GM18907 (cell line): ENCODE measurements at regions not wholly inside any gene's neighbourhood (a gene's known extent, or its start where the extent isn't known, plus 50 kb on each side); places are given as distances from the start of the nearest gene placed in this dataset.

ENCODE experiments used
- ATAC-seq: cut with Tn5 transposase; IDR thresholded peaks from one replicate; pipeline ENCODE4 v1.9.1; 2021; ENCODE audit warnings: mild to moderate bottlenecking, moderate library complexity; ENCODE audit not compliant: unreplicated experiment

DNA sequence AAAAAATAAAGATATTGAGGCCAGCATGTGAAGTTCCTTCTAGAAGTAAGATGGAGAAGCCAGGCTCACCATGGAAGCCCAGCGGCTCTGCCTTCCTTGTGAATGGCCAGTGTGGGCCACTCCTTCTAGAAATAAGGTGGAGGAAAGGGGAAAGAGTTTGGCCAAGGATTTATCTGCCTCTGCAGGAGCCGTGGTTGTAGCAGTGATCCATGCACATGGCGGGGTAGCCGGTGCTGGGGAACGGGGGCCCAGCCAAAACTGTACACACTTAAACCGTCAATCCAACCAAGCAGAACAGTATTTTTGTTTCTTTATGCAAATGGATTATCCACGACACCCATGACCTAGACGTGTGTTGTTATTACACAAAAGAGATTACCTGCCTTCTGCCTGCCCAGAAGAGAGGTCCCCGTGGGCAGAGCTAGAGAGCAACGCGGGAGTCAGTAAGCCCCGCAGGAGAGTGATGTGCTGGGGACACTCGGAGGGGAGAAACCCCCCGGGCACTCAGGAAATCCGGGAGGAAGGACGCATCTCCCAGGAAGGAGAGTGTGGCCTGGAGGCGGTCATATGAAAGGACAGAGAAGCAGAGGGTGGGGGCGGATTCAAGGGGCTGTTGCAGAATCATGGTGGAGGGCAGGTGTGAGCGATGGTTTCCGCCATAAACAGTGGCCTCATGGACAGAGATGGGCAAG is 218.4 kb upstream of the PPP2R2D start:
- no peak for ATAC-seq

DNA sequence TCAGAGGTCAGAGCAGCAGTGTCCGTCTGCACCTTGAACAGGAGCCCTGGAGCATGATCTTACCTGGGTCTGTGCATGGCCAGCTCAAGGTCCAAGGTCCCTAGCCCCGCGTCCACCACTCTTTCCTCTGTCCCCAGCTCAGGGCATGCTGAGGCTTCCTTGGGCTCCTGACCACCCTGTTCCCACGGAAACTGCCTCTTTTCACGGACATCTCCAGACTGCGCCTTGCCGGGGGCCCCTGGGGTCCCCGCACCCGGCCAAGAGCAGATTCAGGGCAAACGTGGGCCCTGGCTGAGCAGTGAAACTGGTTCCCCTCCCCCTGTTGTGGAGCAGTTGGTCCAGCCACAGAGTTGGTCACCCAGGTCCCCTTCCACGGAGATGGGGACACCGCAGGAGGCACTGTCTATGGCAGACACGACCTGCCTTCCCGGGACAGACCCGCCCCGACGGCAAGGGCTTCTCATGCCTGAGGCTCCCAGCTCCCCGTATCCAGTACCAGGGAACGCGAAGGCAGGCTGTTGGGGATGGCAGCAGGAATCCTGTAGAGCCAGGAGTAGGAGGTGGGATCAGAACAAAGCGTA is 217.4 kb upstream of the PPP2R2D start:
- ATAC-seq, result no peak

DNA sequence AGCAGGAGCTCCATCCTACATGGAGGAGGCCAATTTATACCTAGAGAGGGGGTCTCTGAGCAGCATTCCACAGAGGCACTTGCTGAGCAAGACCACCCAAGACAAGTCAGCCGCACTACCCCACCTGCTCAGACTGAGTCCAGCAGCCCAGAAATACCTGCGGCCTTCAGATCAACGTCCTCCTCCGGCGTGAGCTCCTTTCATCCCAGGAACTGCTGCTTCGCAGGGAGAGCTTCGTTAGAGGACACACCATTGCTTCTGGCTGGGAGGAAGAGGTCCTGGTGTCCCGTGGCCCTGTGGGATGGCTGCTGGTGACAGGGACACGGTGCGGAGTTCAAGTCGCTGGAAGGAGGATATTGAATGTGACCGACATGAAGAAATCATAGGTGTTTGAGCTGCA is 216.9 kb upstream of the PPP2R2D start:
- no peak for ATAC-seq

DNA sequence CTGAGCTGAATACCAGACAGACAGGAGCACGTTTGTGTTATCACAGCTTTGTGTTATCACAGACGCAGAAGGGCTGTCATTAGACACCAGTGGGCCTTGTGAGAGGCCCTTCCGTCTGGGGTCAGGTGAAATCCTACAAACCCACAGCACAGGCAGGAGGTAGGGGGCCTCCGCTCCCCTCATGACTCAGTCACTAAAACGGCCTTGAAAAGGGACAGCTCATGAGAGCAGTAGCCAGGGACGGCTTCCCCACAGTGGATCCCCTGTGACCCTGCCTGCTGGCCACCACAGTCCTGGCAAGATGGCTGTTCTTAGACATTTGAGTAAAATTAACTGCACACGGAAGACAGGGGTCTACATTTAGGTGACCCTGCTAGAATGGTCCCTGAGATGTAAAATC is 215.8 kb upstream of the PPP2R2D start:
- ATAC-seq, result no peak

DNA sequence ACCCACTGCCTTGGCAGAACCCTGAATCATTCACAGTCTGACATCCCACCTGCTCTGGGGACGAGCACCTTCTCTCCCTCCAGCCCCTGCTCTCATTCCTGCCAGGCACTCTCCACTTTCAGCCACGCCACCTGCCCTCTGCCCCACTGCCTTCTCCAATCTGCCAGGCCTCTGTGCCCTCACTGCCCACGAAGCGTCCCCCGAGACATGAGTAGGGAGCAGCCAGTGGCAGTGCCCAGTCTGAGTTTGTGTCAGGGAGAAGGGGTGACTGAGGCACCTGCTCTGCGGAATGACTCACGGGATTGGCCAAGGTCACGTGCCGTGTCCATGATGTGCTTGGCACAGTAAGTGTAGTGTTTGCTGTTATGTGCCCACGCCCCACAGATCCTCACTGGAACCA is 215.2 kb upstream of the PPP2R2D start:
- ATAC-seq, result no peak

DNA sequence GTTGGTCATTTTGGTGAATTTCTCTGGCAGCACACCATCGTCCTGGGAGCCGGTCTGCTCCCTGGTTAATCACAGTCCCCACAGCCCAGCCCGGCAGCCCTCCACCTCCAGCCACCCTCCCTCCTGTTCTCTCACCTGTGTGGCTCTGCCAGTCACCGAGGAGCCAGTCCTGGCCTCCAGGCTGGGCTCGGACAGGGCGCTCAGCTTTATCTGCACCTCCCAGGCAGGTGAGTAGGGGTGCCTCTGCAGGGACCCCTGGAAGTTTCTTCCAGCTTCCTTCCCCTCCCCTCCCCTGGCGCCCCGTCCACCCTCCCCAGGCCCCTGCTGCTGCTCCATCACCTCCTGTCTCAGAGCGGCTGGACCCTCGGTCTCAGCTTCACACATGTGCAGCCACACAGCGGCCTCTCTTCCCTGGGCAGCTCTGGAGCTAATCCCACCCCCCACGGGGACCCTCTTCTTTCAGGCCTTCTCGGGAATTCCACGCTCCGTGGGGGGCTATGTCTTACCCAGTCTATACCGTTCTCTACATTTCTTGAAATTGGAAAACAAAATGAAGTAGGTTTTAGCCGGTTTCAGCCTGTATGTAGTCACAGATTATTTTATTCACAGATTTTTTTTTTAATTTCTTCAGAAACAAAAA is 213.9 kb upstream of the PPP2R2D start:
- ATAC-seq, result no peak

DNA sequence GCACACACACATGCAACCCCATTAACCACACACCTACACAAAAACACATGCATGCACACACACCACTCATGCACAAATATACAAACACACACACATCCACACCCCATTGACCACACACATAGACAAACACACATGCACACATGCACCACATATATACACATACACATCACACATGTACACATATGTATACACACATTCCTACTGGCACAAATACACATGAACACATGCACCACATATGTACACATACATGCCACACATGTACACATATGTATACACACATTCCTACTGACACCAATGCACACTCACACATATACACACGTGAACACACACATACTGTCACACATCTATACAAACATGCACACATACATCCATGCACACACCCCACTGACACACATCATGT is 212.5 kb upstream of the PPP2R2D start:
- ATAC-seq, result no peak

DNA sequence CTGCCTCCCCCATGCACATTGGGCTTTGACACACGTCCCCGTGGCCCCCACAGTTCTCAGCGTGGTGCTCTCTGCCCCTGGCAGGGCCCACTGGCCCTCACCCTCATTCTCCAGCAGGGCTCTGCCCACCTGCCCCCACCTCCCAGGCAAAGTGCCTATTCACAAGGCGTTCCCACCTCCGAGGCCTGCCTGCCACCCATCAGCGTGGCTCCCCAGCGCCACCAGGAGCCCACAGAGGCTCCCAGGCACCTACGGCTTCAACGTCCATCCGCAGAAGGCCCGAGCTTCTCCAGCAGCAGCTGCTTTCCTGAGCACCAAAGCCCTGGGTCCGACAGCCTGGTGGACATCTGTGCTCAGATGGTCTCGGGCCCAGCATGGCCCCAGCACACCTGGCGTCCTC is 211.8 kb upstream of the PPP2R2D start:
- no peak for ATAC-seq

DNA sequence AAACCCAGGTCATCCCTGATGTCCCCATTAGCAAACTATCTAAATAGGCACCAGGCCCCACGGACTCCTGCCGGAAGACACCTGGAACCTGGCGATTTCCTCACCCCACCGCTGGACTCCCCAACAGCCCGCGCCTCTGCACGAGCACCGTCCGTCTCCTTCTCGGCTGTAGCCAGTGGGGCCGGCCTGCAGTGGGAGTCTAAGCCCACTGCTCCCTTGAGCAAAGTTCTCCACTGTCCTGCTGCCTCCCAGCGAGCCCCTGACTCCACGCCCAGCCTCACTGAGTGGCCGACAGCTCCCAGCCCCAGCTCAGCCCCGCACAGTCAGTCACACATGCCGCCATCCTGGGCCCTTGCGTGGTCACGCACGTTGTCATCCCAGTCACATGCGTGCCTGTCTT is 211.3 kb upstream of the PPP2R2D start:
- no peak for ATAC-seq

DNA sequence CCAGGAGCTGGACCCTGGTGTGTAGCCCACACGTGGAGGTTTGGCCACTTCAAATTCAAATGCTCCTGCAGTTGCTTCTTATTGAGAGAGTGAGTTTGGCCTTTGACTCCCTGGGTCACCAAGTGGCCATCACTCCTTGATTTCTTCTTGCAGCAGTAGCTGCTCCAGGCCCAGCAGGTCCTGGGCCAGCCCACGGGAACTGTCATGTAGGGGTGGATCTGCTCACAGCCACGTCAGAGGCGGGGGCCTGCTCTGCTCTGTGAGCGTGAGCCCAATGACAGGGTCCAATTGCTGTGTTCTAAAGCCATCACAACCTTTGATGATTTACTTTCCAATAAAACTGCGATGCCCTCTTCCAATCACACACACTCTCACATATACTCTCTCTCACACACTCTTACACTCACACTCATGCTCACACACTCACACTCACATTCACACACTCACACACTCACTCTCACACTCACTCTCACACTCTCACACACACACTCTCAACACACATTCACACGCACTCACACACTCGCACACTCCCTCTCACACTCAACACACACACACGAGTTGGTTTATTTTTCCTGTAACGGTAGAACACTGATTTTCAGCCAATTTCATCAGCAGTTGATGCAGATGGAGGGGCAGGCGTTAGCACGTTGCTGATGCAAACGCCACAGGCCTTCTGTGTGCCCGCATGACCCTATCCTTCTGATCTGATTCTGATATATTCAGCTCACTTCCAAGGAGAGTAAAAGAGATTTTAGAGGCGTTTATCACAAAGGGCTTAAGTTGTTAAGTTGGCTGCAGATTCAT is 210.7 kb upstream of the PPP2R2D start:
- ATAC-seq, result no peak

DNA sequence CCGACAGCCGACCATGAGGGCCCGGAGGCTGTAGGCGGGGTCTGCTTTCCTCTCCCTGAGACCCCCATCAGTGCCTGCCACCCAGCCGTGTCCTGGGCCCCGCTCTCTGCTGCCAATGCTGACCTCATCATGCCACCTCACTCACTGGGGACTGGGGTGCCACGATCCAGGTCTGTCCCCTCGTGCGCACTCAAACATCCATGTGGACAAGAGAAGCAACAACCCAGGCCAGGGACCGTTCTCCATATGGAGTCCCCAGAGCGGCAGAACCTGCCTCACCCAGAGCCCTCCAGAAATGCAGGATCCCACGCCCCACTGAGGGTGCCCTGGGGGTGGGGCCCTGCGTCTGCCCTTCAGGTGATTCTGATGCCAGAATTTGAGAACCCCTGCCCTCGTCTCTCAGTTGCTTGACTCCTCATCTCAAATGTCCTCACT is 210.0 kb upstream of the PPP2R2D start:
- ATAC-seq, result no peak

DNA sequence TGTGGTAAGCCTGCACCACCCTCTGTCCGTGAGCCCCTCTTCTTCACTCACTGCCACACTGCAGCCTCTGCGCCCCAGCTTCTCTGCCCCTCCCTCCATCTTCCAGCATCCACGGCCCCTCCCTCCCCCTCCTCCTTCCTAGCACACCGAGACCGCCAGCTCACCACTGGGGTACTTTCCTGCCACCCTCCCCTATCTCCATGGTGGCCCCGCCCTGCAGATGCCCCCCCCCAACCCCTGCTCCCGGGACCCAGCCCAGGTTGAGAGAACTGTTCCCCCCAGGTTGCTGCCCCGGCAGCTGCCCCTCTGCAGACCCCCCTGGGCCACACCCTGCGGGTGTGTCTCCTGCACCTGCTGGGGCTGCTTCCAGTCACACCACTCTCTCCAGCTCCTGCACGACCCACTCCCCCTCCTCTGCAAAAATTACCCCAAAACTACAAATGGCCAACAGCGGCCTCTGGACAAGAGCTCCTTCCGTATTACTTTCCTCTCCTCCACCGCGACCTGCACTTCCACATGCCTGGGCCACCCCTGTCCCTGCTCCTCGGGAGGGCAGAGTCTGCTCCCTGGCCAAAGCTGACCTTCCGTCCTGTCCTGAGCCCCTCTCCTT is 209.2 kb upstream of the PPP2R2D start:
- ATAC-seq, result no peak

DNA sequence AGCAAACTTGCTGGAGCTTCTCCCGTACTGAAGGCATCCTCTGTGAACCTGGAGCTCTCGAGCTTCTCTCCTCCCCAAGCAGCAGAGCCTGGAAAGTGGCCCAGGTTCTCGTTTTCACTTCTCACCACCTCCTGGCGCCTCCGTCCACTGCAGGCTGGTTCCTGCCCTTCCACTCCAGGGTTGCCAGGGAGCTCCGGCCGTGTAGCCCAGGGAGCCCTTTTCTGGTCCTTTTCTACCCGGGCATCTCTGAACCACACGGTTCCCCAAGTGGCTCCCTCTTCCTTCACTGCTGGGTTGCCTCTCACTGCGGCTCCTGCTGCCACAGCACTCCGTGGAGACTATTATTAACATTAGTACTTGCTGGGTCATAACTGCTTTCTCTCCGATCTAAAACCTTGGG is 208.6 kb upstream of the PPP2R2D start:
- no peak for ATAC-seq

DNA sequence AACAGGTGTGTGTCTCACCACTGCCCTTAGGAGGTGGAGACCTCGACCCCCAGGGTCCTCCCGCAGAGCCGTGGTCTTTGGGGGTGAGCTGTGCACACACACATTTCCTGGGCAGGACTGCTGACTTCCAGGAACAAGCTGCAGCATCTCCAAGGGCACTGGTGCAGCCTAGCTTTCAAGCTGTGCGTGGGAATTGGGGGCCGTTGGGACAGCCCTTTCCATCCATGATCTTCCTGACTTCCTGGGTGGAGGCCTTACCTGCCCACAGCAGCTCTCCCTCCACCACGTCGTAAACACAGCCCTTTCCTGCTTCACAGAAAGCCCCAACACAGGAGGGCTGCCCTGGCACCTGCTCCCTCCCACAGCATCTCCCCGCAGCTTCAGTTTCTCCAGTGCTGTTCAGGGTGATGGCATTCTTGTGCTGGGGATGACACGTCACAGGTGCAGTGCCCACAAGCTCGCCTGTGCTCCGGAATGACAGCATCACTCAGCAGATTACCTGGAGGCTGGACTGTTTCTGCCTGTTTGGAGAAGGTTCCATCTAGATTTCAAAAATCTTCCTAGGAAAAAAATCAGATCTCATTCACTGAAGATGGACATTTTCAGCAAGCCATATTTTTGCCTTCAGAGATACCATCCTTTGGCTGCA is 208.0 kb upstream of the PPP2R2D start:
- ATAC-seq, result no peak

DNA sequence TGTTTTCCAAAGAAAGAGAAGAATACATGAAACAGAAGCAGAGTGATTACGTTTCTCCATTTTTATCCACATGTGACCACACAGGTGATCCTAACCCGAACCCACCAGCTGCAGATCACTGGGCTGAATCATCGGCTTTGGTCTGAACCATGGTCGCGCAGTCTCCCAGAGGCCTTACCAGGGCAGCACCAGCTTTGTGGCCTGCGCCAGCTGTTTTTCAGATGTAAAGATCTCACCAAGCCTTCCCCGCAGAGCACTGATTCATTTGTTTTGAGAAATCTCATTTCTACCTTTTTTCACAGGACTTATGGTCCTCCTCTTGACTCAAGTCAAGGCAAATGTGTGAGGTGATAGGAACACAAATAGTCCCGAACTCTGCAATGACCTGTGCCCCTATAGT is 207.0 kb upstream of the PPP2R2D start:
- no peak for ATAC-seq

DNA sequence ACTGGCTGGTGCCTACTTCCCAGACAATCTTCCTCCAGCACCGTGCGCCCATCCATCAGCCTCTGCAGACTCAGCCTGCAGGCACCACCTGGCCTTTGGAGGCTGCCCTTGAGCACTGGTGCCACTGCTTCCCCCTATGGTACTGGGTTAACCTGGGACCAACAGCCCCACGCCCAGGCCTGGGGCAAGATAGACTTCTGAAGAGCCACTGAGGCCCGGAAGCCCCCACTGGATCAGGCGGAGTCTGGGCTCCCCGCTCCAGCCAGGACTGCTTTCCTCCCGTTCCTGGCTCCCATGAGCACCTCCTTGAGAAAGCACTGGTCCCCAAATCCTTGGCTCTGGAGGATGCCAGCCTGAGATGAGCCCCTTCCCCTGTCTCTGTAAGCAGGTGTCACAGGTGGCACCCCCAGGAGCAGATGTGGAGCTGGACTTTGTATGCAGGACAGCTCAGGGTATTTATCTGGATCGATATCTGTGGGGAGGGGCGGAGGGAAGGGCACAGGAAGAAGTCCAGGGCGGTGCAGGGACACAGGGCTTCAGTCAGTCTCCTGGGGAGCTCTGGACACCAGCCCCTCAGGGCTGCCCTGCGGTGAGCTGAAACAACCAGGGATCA is 206.5 kb upstream of the PPP2R2D start:
- no peak for ATAC-seq

DNA sequence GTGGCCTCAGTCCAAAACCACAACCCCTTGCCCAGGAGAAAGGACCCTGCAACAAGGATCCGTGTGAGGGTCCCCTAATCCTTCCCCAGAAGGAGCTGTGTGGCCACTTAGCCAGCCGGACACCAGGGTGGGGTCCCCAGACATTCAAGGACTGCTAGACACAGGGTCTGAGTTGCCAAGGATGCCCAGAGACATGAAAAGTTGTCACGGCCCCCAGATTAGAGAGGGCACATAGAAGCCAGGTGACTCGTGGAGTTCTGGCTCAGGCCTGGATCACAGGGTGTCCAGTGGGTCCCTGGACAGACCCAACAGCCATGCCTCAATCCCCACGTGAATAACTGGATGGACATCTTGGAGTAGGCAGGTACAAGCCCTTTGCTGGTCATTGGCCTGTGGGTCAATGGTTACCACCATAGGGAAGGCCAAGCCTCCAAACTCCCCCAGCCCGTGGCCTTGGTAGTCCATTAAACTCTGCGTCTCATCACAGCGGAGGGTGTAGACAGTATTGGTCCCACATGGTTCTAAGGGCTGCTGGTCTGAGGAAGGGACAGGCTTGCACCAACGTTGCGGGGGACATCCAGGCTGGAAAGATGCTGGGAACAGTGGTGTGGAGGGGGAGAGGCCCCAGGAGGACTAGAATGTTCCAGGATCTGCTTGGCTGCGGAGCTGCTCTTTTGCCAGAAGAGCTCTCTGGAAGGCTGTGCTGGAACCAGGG is 205.9 kb upstream of the PPP2R2D start:
- no peak for ATAC-seq

DNA sequence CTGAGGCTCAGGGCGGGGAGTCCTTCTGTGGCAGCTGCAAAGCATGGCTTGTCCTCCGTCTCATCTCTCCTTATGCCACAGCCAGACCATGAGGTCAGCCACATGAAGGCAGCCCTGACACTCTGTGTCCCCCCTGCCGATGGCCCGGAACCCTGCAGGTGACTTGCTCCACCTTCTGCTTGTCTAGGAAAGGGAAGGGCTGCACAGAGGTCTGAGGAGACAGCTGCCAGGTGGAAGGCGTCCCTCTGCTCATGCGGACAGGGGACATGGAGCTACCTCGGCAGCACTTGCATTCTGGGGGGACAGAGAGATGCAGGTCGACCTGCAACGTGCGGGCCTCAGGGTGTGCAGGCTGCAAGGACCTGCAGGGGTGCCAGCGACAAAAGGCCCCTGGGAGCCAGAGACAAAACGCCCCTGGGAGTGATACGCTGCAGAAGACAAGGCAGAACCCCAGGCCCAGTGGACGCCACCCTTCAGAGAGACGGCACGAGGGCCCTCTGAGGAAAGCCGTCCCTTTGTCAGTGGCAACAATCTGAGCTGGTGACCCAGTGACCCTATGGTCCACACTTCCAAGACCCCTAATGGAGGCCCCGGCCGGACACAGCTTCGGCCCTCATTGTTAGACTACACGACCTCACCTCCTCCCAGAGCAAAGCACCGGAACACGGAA is 205.2 kb upstream of the PPP2R2D start:
- ATAC-seq, result no peak

DNA sequence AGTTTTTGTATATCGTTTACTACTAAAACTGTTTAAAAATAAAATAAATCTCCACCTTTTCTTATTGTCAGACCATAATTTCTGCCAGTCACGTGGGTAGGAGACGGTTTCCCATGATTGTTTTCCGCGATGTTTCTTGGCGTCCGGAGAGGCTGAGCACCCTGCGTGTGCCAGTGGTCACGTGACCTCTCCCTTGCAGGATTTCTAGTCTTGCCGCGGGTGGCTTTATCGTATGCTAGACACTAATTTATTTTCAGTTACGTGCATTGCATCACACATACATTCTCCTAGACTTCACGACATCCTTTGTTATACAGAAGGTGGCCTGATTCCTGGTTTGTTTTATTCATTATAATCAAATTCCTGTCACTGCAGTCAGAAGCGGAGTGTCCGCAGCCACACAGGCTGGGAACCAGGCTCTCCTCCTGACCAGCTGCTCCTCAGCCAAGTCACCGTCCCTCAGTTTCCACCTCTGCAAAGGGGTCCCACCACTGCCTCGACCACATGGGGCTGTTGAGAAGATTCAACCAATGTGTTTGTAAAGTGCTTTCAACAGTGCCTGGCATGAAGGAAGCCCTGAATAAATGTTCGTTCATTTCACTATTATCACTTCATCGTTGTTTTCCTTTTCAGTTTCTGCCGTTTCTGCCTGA is 203.2 kb upstream of the PPP2R2D start:
- ATAC-seq, result no peak
